GM12878 (cell line): ENCODE measurements at regions not wholly inside any gene's neighbourhood (a gene's known extent, or its start where the extent isn't known, plus 50 kb on each side); places are given as distances from the start of the nearest gene placed in this dataset.

Experiments used
- ATAC-seq: fragments of 200-7000 bp; cut with Tn5 transposase; 3 replicates; pipeline ENCODE4 v1.9.1; 2020; ENCODE audit warnings: mild to moderate bottlenecking, moderate library complexity
- BruUV-seq: library from RNA; stranded (reverse); fragments of 400-500 nt; replicated peaks from 2 replicates; lab custom pipeline; 2021; lab: Mats Ljungman, UMichigan
- CTCF ChIA-PET: fragments of 300-600 bp; sonication (Branson Sonifier 250); formaldehyde crosslinking; extraction: SDS; loops from one replicate; lab custom pipeline; 2021; ENCODE audit warnings: inconsistent platforms; lab: Yijun Ruan, JAX
- POLR2A ChIA-PET: fragments of 350-600 bp; formaldehyde crosslinking; extraction: SDS; loops from one replicate; lab custom pipeline; 2021; ENCODE audit warnings: inconsistent platforms; lab: Charles Lee
- RAD21 ChIA-PET: fragments of 300-600 bp; sonication (Branson Sonifier 250); formaldehyde crosslinking; loops from one replicate; lab custom pipeline; 2023; ENCODE audit warnings: antibody characterized with exemption; ENCODE audit not compliant: unreplicated experiment; lab: Charles Lee
- SMC1A ChIA-PET: fragments of 300-600 bp; sonication (Branson Sonifier 250); formaldehyde crosslinking; loops from one replicate; lab custom pipeline; 2023; ENCODE audit not compliant: unreplicated experiment, uncharacterized antibody; lab: Charles Lee
- DNase-seq: peaks from one replicate; pipeline ENCODE4 v3.0.0-alpha.2; 2011; ENCODE audit warnings: low read depth, low spot score
- FAIRE-seq: peaks from 3 replicates; lab custom pipeline; 2011; peaks lifted over from hg19 to GRCh38; lab: Jason Lieb, UNC
- H2AFZ ChIP-seq: 2 replicates; pipeline ENCODE4 v1.6.0; 2011; ENCODE audit warnings: low read depth, low read length, control low read depth; ENCODE audit not compliant: control insufficient read depth
- H3K27ac ChIP-seq: 2 replicates; pipeline ENCODE4 v1.5.1; 2011; ENCODE audit warnings: control low read depth; ENCODE audit not compliant: control insufficient read depth, insufficient read depth
- H3K27me3 ChIP-seq, 2 experiments: replicated peaks in 1 of 2; 2 replicates each; pipeline versions ENCODE4 v1.6.0 to v1.6.1; 2011; ENCODE audit warnings: low read length in 1 of 2; ENCODE audit not compliant: control insufficient read depth in 2 of 2, insufficient read depth in 2 of 2
- H3K36me3 ChIP-seq, 2 experiments: 2 replicates each; pipeline ENCODE4 v1.5.1; 2011; ENCODE audit warnings: low read length in 1 of 2; ENCODE audit not compliant: control insufficient read depth in 2 of 2, insufficient read depth in 2 of 2
- H3K4me1 ChIP-seq: 2 replicates; pipeline ENCODE4 v1.6.1; 2011; ENCODE audit warnings: mild to moderate bottlenecking, low read length, moderate library complexity, mixed read lengths; ENCODE audit not compliant: control insufficient read depth, insufficient read depth
- H3K4me2 ChIP-seq: 2 replicates; pipeline ENCODE4 v1.6.0; 2011; ENCODE audit warnings: control low read depth; ENCODE audit not compliant: control insufficient read depth, insufficient read depth
- H3K4me3 ChIP-seq: fragments of 200-600 bp; sonication (generic); 2 replicates; pipeline ENCODE4 v1.5.1; 2016
- H3K79me2 ChIP-seq: 2 replicates; pipeline ENCODE4 v1.6.0; 2011; ENCODE audit warnings: low read length; ENCODE audit not compliant: control insufficient read depth, insufficient read depth
- H3K9ac ChIP-seq: 2 replicates; pipeline ENCODE4 v1.8.0; 2011; ENCODE audit warnings: low read length, control low read depth, mixed read lengths; ENCODE audit not compliant: control insufficient read depth, insufficient read depth
- H3K9me3 ChIP-seq: replicated peaks from 3 replicates; pipeline ENCODE4 v1.5.1; 2011; ENCODE audit warnings: mild to moderate bottlenecking, low read length; ENCODE audit not compliant: control insufficient read depth, insufficient read depth
- H4K20me1 ChIP-seq: 2 replicates; pipeline ENCODE4 v1.6.0; 2011; ENCODE audit not compliant: control insufficient read depth, insufficient read depth
- ASH2L ChIP-seq: fragments of 300-600, 200-600 bp; sonication (generic); IDR thresholded peaks from 2 replicates; pipeline ENCODE4 v1.6.1; 2017; ENCODE audit warnings: low read depth, mild to moderate bottlenecking, borderline replicate concordance
- CHD2 ChIP-seq: IDR thresholded peaks from 2 replicates; pipeline ENCODE4 v1.6.1; 2011; ENCODE audit warnings: low read depth, low read length, improper control_type of control experiment, borderline replicate concordance
- CREM ChIP-seq: IDR thresholded peaks from 2 replicates; pipeline ENCODE4 v1.6.1; 2014; ENCODE audit warnings: antibody characterized with exemption, low read depth
- E4F1 ChIP-seq: fragments of 450-650 bp; IDR thresholded peaks from 2 replicates; pipeline ENCODE4 v1.6.1; 2018; ENCODE audit warnings: borderline replicate concordance, mild to moderate bottlenecking; ENCODE audit not compliant: partially characterized antibody
- EZH2 ChIP-seq: IDR thresholded peaks from 2 replicates; pipeline ENCODE4 v1.6.1; 2012; ENCODE audit warnings: low read depth, mild to moderate bottlenecking, control low read depth, inconsistent platforms, low read length, borderline replicate concordance; ENCODE audit not compliant: control insufficient read depth
- FOXK2 ChIP-seq: fragments of 450-650 bp; IDR thresholded peaks from 2 replicates; pipeline ENCODE4 v1.6.1; 2017; ENCODE audit warnings: mild to moderate bottlenecking, moderate library complexity
- HDAC2 ChIP-seq: fragments of 200-600 bp; sonication (generic); IDR thresholded peaks from 2 replicates; pipeline ENCODE4 v1.6.1; 2017
- MEF2A ChIP-seq: IDR thresholded peaks from 2 replicates; pipeline ENCODE4 v1.6.1; 2011; ENCODE audit warnings: low read depth, mild to moderate bottlenecking, low read length, moderate library complexity; ENCODE audit not compliant: insufficient read depth
- PAX8 ChIP-seq: fragments of 450-650 bp; IDR thresholded peaks from 2 replicates; pipeline ENCODE4 v1.6.1; 2017; ENCODE audit warnings: mild to moderate bottlenecking, moderate library complexity
- PKNOX1 ChIP-seq: fragments of 450-650 bp; IDR thresholded peaks from 2 replicates; pipeline ENCODE4 v1.6.1; 2016; ENCODE audit warnings: mild to moderate bottlenecking
- POU2F2 ChIP-seq: IDR thresholded peaks from 3 replicates; pipeline ENCODE4 v1.6.1; 2011; ENCODE audit warnings: low read depth, mild to moderate bottlenecking, low read length, borderline replicate concordance
- RAD51 ChIP-seq: fragments of 450-650 bp; IDR thresholded peaks from 2 replicates; pipeline ENCODE4 v1.6.1; 2016; ENCODE audit warnings: moderate library complexity, mild to moderate bottlenecking, inconsistent platforms
- REST ChIP-seq: IDR thresholded peaks from 2 replicates; pipeline ENCODE4 v1.6.1; 2012; ENCODE audit warnings: mild to moderate bottlenecking, low read depth, low read length
- SIN3A ChIP-seq: IDR thresholded peaks from 2 replicates; pipeline ENCODE4 v1.6.1; 2012; ENCODE audit warnings: low read depth, low read length, improper control_type of control experiment
- STAT3 ChIP-seq: IDR thresholded peaks from 2 replicates; pipeline ENCODE4 v1.6.1; 2011; ENCODE audit warnings: low read depth, low read length, improper control_type of control experiment
- SUZ12 ChIP-seq: fragments of 200-600 bp; sonication (generic); IDR thresholded peaks from one replicate; pipeline ENCODE4 v1.6.1; 2018; ENCODE audit warnings: antibody characterized with exemption, mild to moderate bottlenecking; ENCODE audit not compliant: unreplicated experiment
- TAF1 ChIP-seq: IDR thresholded peaks from 2 replicates; pipeline ENCODE4 v1.6.1; 2011; ENCODE audit warnings: mild to moderate bottlenecking, low read depth, low read length, borderline replicate concordance
- ZSCAN29 ChIP-seq: fragments of 450-650 bp; IDR thresholded peaks from 2 replicates; pipeline ENCODE4 v1.6.1; 2017; ENCODE audit warnings: mild to moderate bottlenecking, moderate library complexity
- WGBS: methylation state at CpG from one replicate; pipeline ENCODE4 v1.1.6; 2016; ENCODE audit warnings: low lambda C conversion rate; ENCODE audit not compliant: insufficient replicate concordance, insufficient coverage; ENCODE audit errors: missing lambda C conversion rate; 5-methylcytosine and 5-hydroxymethylcytosine counted together
- in situ Hi-C: fragments of 300-500 bp; cut with MboI; formaldehyde crosslinking; loops from 9 replicates; pipeline ENCODE4 v1.14.3; 2018; ENCODE audit warnings: mixed read lengths
- intact Hi-C: fragments of 100-400 bp; cut with micrococcal nuclease; formaldehyde crosslinking; loops from one replicate; pipeline ENCODE4 v1.14.2; 2022; ENCODE audit not compliant: unreplicated experiment

GRCh38 chr13:107066355-107066754 is 498.4 kb upstream of the ARGLU1 start (continued):
- TF ChIP-seq REST (no peak), RAD51 (no peak), SIN3A (no peak)

GRCh38 chr13:107065036-107065435 is 497.1 kb upstream of the ARGLU1 start:
- Histone ChIP-seq H3K4me2 (no peak overlapping the region), H3K27ac (no peak overlapping the region), H4K20me1 (no peaks in the 10 kb centered on the region), H2AFZ (no peak overlapping the region), H3K9ac (no peak overlapping the region), H3K79me2 (no peaks in the 10 kb centered on the region), H3K9me3 (no peaks in the 10 kb centered on the region), H3K36me3 (no peaks in the 10 kb centered on the region), H3K4me1 (no peaks in the 10 kb centered on the region), H3K4me3 (no peak overlapping the region), H3K27me3 (no peaks in the 10 kb centered on the region)
- BruUV-seq: no TSS peak
- CTCF ChIA-PET: no interaction called here
- POLR2A ChIA-PET: no interaction called here
- intact Hi-C loops (no loop called here), in situ Hi-C loops (no loop called here)
- TF ChIP-seq FOXK2 (no peak), STAT3 (no peak), TAF1 (no peak), SUZ12 (no peak), EZH2 (no peak), CREM (no peak), POU2F2 (no peak), E4F1 (no peak), ASH2L (no peak), PKNOX1 (no peak), HDAC2 (no peak), CHD2 (no peak), MEF2A (no peak), PAX8 (no peak), ZSCAN29 (no peak)
- DNase-seq (no peak), ATAC-seq (no peak), FAIRE-seq (no peak)
- RAD21 ChIA-PET: no interaction called here
- 13% methylated on average over 3 of the region's 3 CpGs for WGBS
- SMC1A ChIA-PET: no interaction called here
